GM12892 (cell line): ENCODE measurements at regions not wholly inside any gene's neighbourhood (a gene's known extent, or its start where the extent isn't known, plus 50 kb on each side); places are given as distances from the start of the nearest gene placed in this dataset.

ENCODE experiments used
- POLR2A ChIP-seq: IDR thresholded peaks from 2 replicates; pipeline ENCODE4 v1.6.1; 2011; ENCODE audit warnings: low read depth, low read length, control low read depth
- POLR2AphosphoS5 ChIP-seq: IDR thresholded peaks from 2 replicates; pipeline ENCODE4 v1.6.1; 2011; ENCODE audit warnings: low read depth, low read length, control low read depth

DNA sequence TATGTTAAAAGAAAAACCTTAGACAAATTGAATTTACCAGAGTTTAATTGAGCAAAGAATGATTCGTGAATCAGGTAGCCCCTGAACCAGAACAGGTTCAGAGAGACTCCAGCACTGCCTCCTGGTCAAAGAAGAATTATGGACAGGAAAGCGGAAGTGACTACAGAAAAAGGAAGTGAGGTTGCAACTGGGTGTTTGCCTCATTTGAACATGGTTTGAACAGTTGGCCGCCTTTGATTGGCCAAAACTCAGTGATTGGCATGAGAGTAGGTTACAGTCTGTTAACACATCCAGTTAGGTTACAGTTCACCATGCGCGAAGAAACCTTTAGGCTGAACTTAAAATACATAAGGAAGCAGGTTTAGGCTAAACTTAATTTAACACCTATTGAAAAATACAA is 248.8 kb downstream of the TFAP2A start:
- TF ChIP-seq POLR2AphosphoS5 (no peak), POLR2A (no peak)
